Liver (tissue), 8 donors: ENCODE measurements at regions not wholly inside any gene's neighbourhood (a gene's known extent, or its start where the extent isn't known, plus 50 kb on each side); places are given as distances from the start of the nearest gene placed in this dataset.

Experiments
- DNase-seq: peaks from one replicate; pipeline ENCODE4 v3.0.0-alpha.2; 2017; ENCODE audit warnings: low spot score
- H3K27ac ChIP-seq, 2 donors: one replicate each; pipeline ENCODE4 v1.7.0; 2013; ENCODE audit warnings: inconsistent platforms in 2 of 2, low read length in 2 of 2, control low read depth in 1 of 2, low read depth in 1 of 2, mild to moderate bottlenecking in 1 of 2
- H3K27me3 ChIP-seq, 4 donors: one replicate each; pipeline versions ENCODE4 v1.6.1 to v1.7.0; 2013; ENCODE audit warnings: low read length in 3 of 4, inconsistent platforms in 1 of 4, mild to moderate bottlenecking in 1 of 4, moderate library complexity in 1 of 4; ENCODE audit not compliant: control insufficient read depth in 4 of 4, insufficient read depth in 4 of 4
- H3K36me3 ChIP-seq, 4 donors: one replicate each; pipeline versions ENCODE4 v1.6.1 to v1.7.0; 2013; ENCODE audit warnings: low read length in 3 of 4, mild to moderate bottlenecking in 3 of 4, low read depth in 1 of 4, moderate library complexity in 1 of 4; ENCODE audit not compliant: control insufficient read depth in 4 of 4, insufficient read depth in 3 of 4
- H3K4me1 ChIP-seq, 4 donors: one replicate each; pipeline versions ENCODE4 v1.6.1 to v1.7.0; 2013; ENCODE audit warnings: low read length in 3 of 4, mild to moderate bottlenecking in 3 of 4, moderate library complexity in 1 of 4; ENCODE audit not compliant: control insufficient read depth in 4 of 4, insufficient read depth in 4 of 4
- H3K4me3 ChIP-seq, 3 donors: one replicate each; pipeline versions ENCODE4 v1.6.1 to v1.7.0; 2013; ENCODE audit warnings: low read length in 3 of 3, control low read depth in 1 of 3, low read depth in 1 of 3, mild to moderate bottlenecking in 1 of 3
- H3K9ac ChIP-seq, 2 donors: one replicate each; pipeline ENCODE4 v1.7.0; 2013; ENCODE audit warnings: low read length in 2 of 2, mild to moderate bottlenecking in 2 of 2, moderate library complexity in 2 of 2, control low read depth in 1 of 2, low read depth in 1 of 2
- H3K9me3 ChIP-seq, 4 donors: one replicate each; pipeline versions ENCODE4 v1.6.1 to v1.7.0; 2013; ENCODE audit warnings: low read length in 3 of 4; ENCODE audit not compliant: control insufficient read depth in 4 of 4
- ATF3 ChIP-seq: IDR thresholded peaks from 2 replicates; pipeline ENCODE4 v1.6.1; 2016; ENCODE audit warnings: antibody characterized with exemption
- EGR1 ChIP-seq, 2 donors: IDR thresholded peaks; 2 replicates each; pipeline ENCODE4 v1.6.1; 2016 to 2018; ENCODE audit warnings: antibody characterized with exemption in 2 of 2, low read depth in 2 of 2
- FOXA1 ChIP-seq: IDR thresholded peaks from 2 replicates; pipeline ENCODE4 v1.6.1; 2016; ENCODE audit warnings: antibody characterized with exemption
- FOXA2 ChIP-seq: IDR thresholded peaks from 2 replicates; pipeline ENCODE4 v1.6.1; 2016; ENCODE audit warnings: antibody characterized with exemption
- GABPA ChIP-seq, 2 donors: IDR thresholded peaks in 1 of 2; conservative IDR thresholded peaks in 1 of 2; 2 replicates each; pipeline ENCODE4 v1.6.1; 2016; ENCODE audit warnings: antibody characterized with exemption in 2 of 2, mild to moderate bottlenecking in 1 of 2, moderate library complexity in 1 of 2
- HNF4A ChIP-seq, 2 donors: conservative IDR thresholded peaks; 2 replicates each; pipeline ENCODE4 v1.6.1; 2016; ENCODE audit warnings: antibody characterized with exemption in 2 of 2, mild to moderate bottlenecking in 2 of 2
- HNF4G ChIP-seq: IDR thresholded peaks from 2 replicates; pipeline ENCODE4 v1.6.1; 2016; ENCODE audit warnings: antibody characterized with exemption
- JUND ChIP-seq, 2 donors: IDR thresholded peaks; 2 replicates each; pipeline ENCODE4 v1.6.1; 2016; ENCODE audit warnings: antibody characterized with exemption in 2 of 2
- MAX ChIP-seq: IDR thresholded peaks from 2 replicates; pipeline ENCODE4 v1.6.1; 2016; ENCODE audit warnings: antibody characterized with exemption
- NR2F2 ChIP-seq: IDR thresholded peaks from 2 replicates; pipeline ENCODE4 v1.6.1; 2016; ENCODE audit warnings: antibody characterized with exemption
- RAD21 ChIP-seq, 2 donors: IDR thresholded peaks; 2 replicates each; pipeline ENCODE4 v1.6.1; 2016; ENCODE audit warnings: antibody characterized with exemption in 2 of 2, mild to moderate bottlenecking in 2 of 2
- REST ChIP-seq: IDR thresholded peaks from 2 replicates; pipeline ENCODE4 v1.6.1; 2016; ENCODE audit warnings: antibody characterized with exemption, mild to moderate bottlenecking
- RXRA ChIP-seq, 2 donors: IDR thresholded peaks; 2 replicates each; pipeline ENCODE4 v1.6.1; 2017 to 2018; ENCODE audit warnings: antibody characterized with exemption in 2 of 2, mild to moderate bottlenecking in 1 of 2
- SP1 ChIP-seq: IDR thresholded peaks from 2 replicates; pipeline ENCODE4 v1.6.1; 2018; ENCODE audit warnings: antibody characterized with exemption, mild to moderate bottlenecking
- TAF1 ChIP-seq: conservative IDR thresholded peaks from 2 replicates; pipeline ENCODE4 v1.6.1; 2016; ENCODE audit warnings: antibody characterized with exemption, mild to moderate bottlenecking
- YY1 ChIP-seq: IDR thresholded peaks from 2 replicates; pipeline ENCODE4 v1.6.1; 2016; ENCODE audit warnings: antibody characterized with exemption, mild to moderate bottlenecking
- ZBTB33 ChIP-seq: IDR thresholded peaks from 2 replicates; pipeline ENCODE4 v1.6.1; 2016; ENCODE audit warnings: antibody characterized with exemption
- WGBS: extraction: QIAGEN DNeasy Blood & Tissue Kit; methylation state at CpG from one replicate; pipeline ENCODE4 v1.1.7; 2013; 5-methylcytosine and 5-hydroxymethylcytosine counted together
- TF ChIP-seq, protein P1 (sequence below): fragments of 150-350 bp; IDR thresholded peaks from 2 replicates; pipeline ENCODE4 v1.5.1; 2017; ENCODE audit warnings: improper control_type of control experiment, low read depth, low read length; ENCODE audit not compliant: missing input control
- donor health status: healthy.
- donor health status: healthy.
- donor health status: healthy.
- donor health status: healthy.
- donor health status: healthy.

GRCh38 chr1:37342736-37343135 is 131.6 kb upstream of the ZC3H12A start:
- Histone ChIP-seq H3K4me3 (no peak overlapping the region), H3K27me3 (no peaks in the 10 kb centered on the region), H3K27ac (no peak overlapping the region), H3K36me3 (no peaks in the 10 kb centered on the region), H3K9ac (no peak overlapping the region), H3K9me3 (no peaks in the 10 kb centered on the region), H3K4me1 (no peaks in the 10 kb centered on the region)
- no peak for DNase-seq
- no peak for TF ChIP-seq FOXA2
- TF ChIP-seq, protein P1, sequence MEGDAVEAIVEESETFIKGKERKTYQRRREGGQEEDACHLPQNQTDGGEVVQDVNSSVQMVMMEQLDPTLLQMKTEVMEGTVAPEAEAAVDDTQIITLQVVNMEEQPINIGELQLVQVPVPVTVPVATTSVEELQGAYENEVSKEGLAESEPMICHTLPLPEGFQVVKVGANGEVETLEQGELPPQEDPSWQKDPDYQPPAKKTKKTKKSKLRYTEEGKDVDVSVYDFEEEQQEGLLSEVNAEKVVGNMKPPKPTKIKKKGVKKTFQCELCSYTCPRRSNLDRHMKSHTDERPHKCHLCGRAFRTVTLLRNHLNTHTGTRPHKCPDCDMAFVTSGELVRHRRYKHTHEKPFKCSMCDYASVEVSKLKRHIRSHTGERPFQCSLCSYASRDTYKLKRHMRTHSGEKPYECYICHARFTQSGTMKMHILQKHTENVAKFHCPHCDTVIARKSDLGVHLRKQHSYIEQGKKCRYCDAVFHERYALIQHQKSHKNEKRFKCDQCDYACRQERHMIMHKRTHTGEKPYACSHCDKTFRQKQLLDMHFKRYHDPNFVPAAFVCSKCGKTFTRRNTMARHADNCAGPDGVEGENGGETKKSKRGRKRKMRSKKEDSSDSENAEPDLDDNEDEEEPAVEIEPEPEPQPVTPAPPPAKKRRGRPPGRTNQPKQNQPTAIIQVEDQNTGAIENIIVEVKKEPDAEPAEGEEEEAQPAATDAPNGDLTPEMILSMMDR: no peak
- no peak for TF ChIP-seq TAF1
- TF ChIP-seq RAD21 (IDR thresholded peaks at IDR 0.05): no peak
- TF ChIP-seq HNF4A (conservative IDR thresholded peaks at IDR 0.05): no peak
- no peak for TF ChIP-seq NR2F2
- no peak for TF ChIP-seq REST
- no peak for TF ChIP-seq SP1
- TF ChIP-seq FOXA1: no peak
- no peak for TF ChIP-seq HNF4G
- TF ChIP-seq RXRA (IDR thresholded peaks at IDR 0.05): no peak
- TF ChIP-seq JUND (IDR thresholded peaks at IDR 0.05): no peak
- no peak for TF ChIP-seq YY1
- no peak for TF ChIP-seq EGR1 (IDR thresholded peaks at IDR 0.05; ENCODE audit: low read depth in 2 of 2)
- no peak for TF ChIP-seq GABPA (IDR thresholded peaks at IDR 0.05 in 1 of 2, conservative IDR thresholded peaks at IDR 0.05 in 1 of 2)
- TF ChIP-seq ZBTB33: no peak
- no peak for TF ChIP-seq ATF3
- 43% methylated on average over 6 of the region's 6 CpGs for WGBS

- Histone ChIP-seq H3K27me3 (no peaks in the 10 kb centered on the region), H3K36me3 (no peaks in the 10 kb centered on the region), H3K27ac (no peak overlapping the region), H3K4me3 (no peak overlapping the region), H3K4me1 (no peaks in the 10 kb centered on the region), H3K9ac (no peak overlapping the region), H3K9me3 (no peaks in the 10 kb centered on the region)
- TF ChIP-seq MAX: no peak
- DNase-seq: no peak
- 89% methylated on average over 8 of the region's 8 CpGs for WGBS
Measured at GRCh38 chr1:37347104-37347649, 127.2 kb upstream of the ZC3H12A start.
